ENCODE measurements at regions not wholly inside any gene's neighbourhood (a gene's known extent, or its start where the extent isn't known, plus 50 kb on each side); places are given as distances from the start of the nearest gene placed in this dataset.

DNA sequence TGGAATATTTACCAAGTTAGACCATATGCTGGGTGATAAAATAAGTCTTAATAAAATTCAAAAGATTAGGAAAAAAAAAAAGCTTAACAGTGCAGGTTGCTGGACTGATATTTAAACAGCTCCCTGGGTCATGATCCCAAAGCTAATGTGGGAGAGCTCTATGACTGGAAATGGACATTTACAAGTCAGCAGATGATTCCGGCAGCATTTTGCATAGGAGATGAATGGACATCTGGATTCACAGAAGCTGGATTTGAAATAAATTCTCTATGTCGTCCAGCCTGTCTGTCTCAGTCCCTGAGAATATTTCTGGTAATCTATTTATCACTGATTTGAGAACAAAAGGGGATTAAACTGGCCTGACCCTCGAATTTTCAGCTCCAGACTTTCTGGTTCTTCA, 52.3 kb upstream of the KLHL25 start:
- no peak for DNase-seq

- DNase-seq, result no peak
These were observed 55.2 kb upstream of the KLHL25 start for GRCh38 chr15:85849946-85850345.

DNA sequence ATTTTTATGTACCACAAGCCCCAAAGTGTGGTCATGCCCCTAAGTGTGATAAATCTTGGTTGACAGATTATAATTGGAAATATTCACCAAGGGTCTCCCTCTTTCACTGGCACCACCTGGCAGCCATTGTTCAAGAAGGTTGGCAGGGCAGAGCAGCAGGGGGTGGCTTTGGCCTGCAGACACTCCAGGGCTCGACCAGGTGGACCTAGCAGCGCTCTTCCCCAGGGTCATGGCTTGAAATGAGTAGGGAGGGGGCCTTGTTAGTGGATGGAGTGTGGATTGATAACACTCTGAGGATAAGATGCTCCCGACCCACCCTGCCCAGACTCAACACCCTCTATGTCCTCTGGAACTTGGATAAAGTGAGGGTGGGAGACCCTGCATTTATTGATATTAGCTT, 58.2 kb upstream of the KLHL25 start:
- no peak for DNase-seq

- peak in 1 of 4 experiments; percentile 10 for DNase-seq
These were observed 59.8 kb upstream of the KLHL25 start for GRCh38 chr15:85854345-85855097.

- DNase-seq, result peak; percentile 49 to 66 (median 54)
These were observed 64.1 kb upstream of the KLHL25 start for GRCh38 chr15:85858586-85859375.

DNA sequence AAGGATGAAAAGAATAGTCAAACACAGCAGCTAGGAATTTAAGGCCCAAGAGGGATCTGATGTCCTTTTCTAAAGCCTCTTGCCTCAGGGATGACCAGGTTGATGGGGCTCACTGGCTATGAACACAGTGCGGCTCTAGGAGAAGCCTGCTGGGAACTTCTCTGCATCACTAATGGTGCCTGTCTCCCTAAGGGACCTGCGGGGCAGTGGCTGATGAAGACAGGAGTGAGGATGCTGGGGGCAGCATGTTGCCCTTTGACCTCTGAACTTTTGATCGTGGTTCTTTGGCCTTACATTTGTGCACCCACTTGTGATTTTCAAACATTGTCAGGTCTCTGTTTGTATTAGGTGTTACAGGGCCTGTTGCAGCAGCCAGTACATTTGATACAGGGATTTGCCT, 64.9 kb upstream of the KLHL25 start:
- DNase-seq, result no peak

DNA sequence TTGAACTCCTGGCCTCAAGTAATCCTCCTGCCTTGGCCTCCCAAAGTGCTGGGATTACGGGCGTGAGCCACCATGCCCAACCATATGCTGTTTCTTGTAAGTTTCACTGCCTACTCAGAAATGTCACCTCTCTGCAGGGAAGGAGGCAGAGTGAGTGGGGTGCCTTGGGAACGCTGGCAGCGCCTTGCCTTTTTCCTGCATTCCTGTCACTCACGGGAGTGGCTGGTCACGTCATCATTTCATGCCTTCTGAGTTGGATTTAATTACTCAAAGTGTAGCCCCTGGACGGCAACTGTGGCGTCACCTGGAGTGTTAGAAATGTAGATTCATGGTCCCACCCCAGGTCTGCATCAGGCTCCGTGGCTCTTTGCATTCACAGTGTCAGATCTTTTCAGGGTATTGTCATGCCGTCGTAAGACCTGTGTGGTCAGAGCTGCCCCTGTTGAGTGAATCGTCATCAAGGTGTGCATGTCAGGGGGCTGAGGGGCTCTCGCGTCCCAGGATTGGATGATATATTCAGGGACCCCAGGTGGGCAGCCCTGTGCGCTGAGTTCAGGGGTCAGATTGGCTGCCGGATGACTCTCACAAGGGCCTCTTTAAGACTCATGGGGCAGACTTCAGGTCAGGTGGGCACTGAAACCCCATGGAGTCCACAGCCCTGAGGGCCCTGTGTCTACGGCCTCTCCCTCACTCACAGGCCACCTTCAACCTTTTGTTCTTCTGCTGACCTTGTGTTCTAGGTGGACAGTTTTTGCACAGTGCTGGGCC, 65.9 kb upstream of the KLHL25 start:
- no peak for DNase-seq

- DNase-seq, result no peak
These were observed 70.5 kb upstream of the KLHL25 start for GRCh38 chr15:85865070-85865684.

DNA sequence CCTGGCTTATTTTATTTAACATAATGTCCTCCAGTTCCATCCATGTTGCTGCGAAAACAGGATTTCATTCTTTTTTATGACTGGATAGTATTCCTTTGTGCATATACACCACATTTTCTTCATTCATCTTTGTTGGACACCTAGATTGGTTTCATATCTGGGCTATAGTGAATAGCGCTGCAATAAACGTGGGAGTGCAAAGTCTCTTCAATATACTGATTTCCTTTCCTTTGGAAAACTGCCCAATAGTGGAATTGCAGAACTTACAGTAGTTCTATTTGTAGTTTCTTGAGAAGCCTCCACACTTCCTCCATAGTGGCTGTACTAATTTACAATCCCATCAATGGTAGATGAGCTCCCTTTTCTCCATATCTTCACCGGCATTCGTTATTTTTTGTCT, 72.5 kb upstream of the KLHL25 start:
- no peak for DNase-seq

GRCh38 chr15:85869124-85869523, 74.4 kb upstream of the KLHL25 start:
- DNase-seq, result no peak

DNA sequence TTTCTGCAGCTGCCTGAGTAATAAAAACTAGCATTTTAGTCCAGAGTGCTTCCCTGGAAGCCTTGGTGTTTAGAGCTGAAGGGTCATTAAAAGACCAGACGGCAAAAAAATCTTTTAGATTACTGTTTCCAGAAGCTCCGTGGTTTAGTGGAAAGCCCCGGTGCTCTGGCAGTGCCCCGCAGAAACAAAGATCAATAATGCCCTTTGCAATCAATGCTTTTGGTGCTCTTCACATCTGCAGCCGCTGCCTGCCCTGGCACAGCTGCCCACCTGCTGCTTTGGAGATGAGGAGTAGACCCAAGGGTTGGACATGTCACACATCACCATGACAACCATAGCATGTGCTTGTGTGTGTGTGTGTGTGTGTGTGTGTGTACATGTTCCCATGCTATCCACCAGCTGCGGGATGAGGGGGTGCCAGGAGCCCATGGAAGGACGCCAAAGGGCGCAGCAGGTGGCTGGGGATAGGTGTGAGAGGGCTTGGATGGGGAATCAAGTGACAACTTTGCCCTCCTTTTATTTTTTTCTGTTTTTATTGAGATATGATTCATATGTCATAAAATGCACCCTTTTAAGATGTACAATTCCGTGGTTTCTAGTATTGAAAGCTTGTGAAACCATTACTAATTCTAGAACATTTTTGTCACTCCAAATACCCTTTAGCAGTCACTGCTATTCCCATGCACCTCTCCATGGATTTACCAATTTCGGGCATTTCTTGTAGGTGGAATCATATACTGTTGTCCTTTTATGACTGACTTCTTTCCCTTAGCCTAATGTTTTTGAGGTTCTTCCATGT, 75.7 kb upstream of the KLHL25 start:
- DNase-seq, result no peak

GRCh38 chr15:85871545-85871944, 76.8 kb upstream of the KLHL25 start:
- no peak for DNase-seq

DNA sequence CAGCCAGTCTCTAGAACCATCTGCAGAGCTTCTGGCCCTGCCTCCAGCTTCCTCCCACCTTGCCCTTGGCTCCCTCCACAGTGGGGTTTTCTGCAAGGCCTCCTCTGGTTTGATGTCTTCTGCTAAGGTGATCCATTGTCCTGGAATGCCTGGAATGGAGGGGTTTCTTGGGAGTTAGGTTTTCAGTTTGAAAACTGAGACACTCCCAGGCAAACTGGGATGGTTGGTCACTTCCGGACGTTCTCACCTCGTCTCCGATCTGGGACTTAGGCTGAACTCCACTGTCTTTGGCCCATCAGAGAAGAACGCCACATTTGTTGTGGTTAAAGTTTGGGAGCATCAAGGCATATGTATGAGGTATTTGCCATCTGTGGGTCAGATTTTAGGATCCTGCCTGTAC, 77.4 kb upstream of the KLHL25 start:
- DNase-seq, result no peak

DNA sequence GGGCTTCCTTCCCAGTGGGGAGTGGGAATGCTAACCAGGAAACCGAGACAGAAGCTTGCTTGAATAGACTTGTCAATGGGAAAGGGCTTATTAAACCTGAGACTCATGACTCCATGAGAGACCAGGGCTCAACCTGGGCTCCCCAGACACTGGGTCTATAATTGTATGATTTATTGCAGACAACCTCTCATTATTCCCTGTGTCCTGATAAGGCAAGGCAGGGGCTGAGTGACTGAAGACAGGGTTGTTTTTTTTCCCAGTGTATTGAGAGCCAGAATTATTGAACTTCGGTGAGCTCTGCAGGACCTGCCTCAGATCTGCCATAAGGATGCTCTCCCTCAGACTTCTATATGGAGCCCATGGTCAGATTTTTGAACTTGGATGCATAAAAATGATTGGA, 79.5 kb upstream of the KLHL25 start:
- no peak for DNase-seq

DNA sequence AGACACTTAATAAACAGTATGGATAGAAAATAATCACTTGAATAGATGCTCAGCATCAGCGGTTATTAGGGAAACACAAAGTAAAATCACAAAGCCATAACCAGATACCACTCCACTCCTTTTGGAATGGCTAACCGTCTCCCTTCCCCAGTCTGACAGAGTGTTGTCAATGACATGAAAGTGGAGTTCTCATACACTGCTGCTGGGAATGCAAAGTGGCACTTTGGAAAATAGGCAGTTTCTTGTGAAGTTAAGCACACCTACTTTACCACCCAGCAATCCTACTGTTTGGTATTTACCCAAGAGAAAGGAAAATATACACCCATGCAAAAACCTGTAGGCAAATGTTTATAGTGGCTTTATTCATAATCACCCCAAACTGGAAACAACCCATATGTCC, 81.0 kb upstream of the KLHL25 start:
- DNase-seq, result no peak

DNA sequence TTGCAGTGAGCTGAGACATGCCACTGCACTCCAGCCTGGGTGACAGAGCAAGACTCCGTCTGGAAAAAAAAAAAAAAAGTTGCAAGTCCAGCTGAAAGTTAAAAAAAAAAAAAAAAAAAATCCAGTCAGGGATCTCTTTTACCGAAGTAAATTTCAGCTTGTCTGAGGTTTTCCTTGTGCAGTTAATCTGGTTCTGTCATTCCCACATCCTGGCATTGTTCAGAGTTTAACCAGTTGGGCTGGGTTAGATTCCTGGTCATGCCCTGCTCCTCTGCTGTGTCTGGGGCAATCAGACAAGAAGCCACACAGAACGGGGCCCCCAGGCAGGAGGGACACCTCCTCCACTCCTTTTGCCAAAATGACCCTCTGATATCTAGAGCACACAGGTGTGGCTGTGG, 84.1 kb upstream of the KLHL25 start:
- DNase-seq, result no peak

GRCh38 chr15:85879334-85880163, 84.8 kb upstream of the KLHL25 start:
- DNase-seq, result no peak

DNA sequence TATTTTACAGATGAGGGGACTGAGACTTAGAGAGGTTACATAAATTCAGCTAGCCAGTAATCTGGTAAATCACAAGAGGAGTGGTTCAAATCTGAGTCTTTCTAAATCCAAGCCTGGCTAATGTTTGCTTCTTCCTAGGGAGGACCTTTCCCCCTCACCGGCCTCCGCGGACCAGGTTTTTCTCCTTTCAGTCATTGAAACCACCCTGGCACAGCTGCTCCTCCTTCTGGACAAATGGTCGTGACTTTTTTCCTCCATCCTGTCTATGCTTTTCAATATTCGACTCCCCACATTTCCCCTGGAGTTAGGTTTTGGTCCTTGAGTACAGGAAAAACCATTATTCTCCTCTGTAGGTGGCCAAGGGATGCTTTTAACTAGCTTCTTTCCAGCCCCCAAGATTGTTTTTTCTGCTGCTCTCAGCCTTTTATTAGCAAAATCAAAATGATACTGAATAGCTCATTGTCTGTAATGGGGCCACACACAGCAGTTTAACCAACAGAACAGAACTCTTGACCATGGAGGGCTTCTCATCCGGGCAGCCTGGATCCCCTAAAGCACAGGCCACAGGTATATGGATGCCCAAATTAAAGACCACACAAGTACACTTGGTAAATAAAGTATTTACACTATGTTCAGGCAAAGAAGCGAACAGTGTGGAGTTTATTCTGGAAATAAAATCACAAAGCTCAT, 85.9 kb upstream of the KLHL25 start:
- no peak for DNase-seq

DNA sequence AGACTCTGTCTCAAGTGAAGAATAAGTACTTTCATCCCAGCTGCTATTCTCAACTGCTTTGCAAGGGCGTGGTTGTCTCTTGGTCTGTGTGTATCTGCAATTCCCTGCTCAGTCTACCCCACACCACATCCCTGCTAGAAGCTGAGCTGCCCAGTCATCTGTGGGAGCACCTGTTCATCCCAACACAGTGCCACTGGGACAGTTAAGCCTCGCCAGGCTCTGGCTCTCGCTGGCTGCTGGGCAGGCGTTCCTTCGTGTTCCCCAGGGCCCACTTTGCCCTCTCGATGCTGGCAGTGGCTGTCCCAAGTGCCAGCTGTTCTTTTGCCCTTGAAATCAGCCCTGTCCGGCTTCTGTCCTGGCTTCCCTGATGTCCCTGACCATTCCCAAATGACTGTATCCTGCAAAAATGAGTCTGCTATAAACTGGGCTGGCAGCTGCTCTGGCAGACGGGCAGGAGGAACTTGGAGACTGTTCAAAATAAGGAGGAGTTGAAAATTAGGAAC, 91.6 kb upstream of the KLHL25 start:
- DNase-seq, result no peak

DNA sequence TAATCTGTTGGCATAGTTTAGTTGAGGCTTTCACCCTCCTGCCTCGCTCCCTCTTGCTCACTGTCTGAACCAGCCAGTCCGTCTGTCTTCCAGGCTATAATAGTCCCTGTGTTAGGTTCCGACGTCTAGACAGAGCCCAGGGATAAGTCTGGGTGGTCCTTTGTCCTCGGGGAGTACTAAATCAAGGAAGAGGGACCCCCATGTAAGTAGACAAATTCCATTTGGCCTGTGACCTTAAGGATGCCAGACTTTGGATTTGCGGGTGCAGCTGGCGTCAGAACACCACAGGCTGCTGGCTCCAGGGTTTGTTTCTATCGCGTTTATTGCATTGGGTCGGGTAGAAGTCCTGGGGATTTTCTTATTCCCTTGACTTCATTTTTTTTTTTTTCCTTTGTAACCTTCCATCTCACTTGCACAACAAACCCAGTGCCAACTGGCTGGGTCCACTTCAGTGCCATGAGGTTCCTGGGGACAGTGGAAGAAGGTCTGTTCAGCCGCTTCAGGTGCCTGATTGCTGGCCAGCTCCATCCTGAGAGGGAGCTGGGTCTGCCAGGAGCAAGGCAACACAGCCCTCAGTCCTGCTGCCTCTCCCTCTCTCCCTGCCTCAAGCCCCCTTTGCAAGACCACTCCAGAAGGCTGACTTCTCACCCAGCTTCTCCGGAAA, 95.4 kb upstream of the KLHL25 start:
- DNase-seq, result no peak

Measured in activated CD4-positive, CD25-positive, alpha-beta regulatory T cell (primary cell).